Smooth muscle cell of the brain vasculature (primary cell): ENCODE measurements at regions not wholly inside any gene's neighbourhood (a gene's known extent, or its start where the extent isn't known, plus 50 kb on each side); places are given as distances from the start of the nearest gene placed in this dataset.

Source experiments
- DNase-seq: peaks from one replicate; pipeline ENCODE4 v3.0.0-alpha.2; 2012; ENCODE audit warnings: low read depth, low spot score

DNA sequence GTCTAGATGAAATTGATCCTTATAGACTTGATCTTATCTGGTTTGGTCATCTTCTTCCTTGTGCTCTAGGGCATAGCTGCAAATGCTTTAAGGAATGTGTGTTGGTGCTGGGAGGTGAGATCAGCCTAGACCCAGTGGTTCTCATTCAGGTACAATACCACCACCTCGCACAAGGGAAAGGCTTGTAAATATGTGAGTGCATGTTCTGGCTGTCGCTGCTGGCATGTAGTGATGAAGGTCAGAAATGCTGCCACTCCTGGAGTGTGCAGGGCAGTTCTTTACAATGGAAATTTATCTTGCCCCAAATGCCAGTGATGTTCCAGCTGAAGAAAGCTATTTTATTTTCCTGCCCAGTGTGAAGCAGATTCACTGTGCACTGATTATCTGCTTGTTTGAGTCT is 900.9 kb downstream of the QKI start:
- no peak for DNase-seq

DNA sequence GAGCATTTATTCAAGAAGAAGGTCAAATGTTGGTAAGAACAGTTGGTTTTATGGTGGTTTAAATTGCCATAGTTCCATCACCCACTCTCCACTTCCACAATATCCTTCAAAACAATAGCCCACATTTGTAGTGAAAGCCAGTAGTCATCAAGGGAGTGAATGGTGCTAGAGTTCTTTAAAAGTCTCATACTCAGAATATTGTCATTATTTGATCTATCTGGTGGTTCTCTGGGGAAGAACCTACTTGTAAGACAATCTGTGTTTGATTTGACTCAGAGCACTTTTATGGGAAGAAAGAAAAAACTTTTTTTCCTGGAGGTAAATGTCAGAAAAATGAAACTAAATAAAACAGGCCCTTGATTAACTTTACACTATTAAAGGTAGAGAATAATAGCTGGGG is 893.8 kb downstream of the QKI start:
- DNase-seq = no peak

- DNase-seq = no peak
These were observed 888.8 kb downstream of the QKI start for GRCh38 chr6:164303102-164303964.

- no peak for DNase-seq
These were observed 881.9 kb downstream of the QKI start for GRCh38 chr6:164296411-164296810.

- DNase-seq = no peak
These were observed 879.7 kb downstream of the QKI start for GRCh38 chr6:164294047-164294784.

DNA sequence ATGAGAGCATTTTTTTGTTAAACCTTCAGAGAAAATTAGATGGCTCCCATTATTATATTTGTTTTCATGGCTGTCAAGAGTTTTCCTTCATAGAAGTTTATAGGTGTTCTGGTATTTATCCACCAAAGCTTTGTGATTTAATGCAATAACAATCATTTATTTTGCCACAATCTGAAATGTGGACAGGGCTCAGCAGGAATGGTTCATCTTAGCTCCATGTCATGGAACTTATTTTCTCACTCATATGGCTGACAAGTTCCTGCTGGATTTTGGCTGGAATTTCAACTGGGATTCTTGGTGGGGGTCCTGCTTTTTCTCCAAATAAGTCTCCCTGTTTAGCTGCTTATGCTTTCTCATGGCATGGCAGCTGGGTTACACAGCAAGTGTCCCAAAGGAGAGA is 876.7 kb downstream of the QKI start:
- DNase-seq = no peak

DNA sequence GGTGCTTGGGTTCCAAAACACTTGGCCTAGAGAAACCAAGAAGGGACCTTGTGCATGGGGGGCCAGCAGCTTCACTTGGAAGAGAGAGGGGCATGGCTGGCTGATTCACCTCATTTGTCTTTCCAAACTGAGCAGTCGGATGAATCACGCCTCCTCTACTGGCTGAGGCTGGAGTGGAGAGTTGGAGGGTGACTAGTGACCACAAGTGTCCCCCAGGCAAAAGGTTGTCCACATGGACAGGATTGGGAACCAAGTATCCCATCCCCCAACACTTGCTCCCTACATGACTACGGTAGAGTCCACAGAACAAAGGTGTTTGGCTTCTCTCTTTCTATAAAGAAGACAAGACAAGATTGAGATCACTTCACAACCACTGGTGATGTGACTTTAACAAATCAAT is 875.6 kb downstream of the QKI start:
- DNase-seq = no peak

- DNase-seq = no peak
These were observed 871.5 kb downstream of the QKI start for GRCh38 chr6:164286011-164286410.

- DNase-seq = no peak
These were observed 869.1 kb downstream of the QKI start for GRCh38 chr6:164283574-164283973.

- no peak for DNase-seq
These were observed 861.7 kb downstream of the QKI start for GRCh38 chr6:164276211-164276610.

GRCh38 chr6:164275773-164276172 is 861.3 kb downstream of the QKI start:
- DNase-seq = no peak

GRCh38 chr6:164274493-164274892 is 860.0 kb downstream of the QKI start:
- no peak for DNase-seq

GRCh38 chr6:164273491-164273890 is 859.0 kb downstream of the QKI start:
- DNase-seq = no peak

DNA sequence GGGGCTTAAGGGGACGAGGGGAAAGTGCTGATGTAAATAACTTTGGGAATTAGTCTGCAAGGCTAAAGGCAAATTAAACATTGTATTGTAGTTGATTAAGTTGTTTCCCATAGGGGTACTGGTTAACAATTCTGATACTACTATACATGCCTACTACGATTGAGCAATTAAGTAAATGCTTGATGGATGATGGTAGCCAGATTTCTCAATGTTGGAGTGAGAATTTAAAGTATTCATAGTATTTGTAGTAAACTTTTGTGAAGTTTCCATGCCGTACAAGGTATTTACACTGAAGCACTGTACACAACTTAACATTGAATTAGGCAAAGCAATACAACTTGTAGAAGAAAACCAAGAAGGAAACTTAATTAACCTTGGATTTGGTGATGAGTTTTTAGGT is 852.3 kb downstream of the QKI start:
- DNase-seq = no peak

- DNase-seq = no peak
These were observed 847.8 kb downstream of the QKI start for GRCh38 chr6:164262348-164262747.

- DNase-seq = no peak
These were observed 843.9 kb downstream of the QKI start for GRCh38 chr6:164258421-164258820.

DNA sequence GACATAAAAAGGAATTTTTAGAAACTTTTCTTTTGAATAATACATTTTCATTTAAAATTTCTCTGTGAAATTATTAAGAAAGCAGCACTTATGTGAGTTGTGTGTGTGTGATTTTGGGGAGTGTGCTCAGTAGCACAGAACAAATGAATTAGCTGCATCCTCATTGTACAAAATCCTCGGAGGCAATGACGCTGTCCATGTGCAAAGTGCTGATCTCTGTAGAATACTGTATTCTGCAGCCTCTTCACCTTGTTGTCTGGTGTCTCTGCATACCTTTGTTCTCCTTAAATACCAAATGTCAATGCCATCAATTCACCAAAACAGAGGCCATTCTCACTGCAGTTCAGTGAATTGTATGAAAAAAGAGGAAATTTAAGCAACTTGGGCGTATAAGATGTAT is 838.4 kb downstream of the QKI start:
- DNase-seq = no peak

DNA sequence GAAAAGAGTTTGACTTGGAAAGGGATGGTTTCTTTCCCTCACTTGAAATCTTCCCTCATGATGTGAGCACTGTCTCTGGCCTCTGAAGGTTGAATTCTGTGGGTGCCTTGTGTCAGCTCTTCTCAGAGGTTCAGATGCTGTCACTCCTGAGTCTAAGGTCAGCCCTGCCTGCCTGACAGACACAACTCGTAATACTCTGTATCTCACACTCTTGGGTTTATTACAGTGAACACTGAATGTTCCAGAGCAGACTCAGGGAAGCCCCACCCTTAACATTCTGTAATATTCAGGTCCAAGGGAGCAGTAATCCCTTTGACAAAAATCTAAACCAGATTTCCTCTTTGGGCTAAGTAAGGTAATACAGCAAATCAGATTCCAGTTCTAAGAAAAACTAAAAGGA is 837.8 kb downstream of the QKI start:
- DNase-seq = no peak

GRCh38 chr6:164247106-164247505 is 832.6 kb downstream of the QKI start:
- no peak for DNase-seq

DNA sequence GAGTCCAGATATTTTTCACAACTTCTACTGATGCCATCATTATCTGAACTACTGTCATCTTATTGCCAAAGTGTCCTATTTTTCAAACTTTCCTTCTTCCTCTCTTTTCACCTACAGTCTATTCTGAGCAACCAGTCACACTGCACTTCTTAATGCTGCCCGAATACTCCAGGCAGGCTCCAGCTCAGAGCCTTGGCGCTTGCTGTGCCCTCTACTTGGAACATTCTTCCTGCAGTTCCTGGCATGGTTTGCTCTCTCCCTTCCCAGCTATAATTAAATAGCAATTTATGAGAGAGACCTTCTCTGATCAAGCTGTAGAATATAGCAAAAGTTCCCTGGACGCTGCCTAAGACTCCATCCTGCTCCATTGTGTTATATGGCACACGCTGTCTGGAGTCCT is 831.6 kb downstream of the QKI start:
- DNase-seq = no peak

DNA sequence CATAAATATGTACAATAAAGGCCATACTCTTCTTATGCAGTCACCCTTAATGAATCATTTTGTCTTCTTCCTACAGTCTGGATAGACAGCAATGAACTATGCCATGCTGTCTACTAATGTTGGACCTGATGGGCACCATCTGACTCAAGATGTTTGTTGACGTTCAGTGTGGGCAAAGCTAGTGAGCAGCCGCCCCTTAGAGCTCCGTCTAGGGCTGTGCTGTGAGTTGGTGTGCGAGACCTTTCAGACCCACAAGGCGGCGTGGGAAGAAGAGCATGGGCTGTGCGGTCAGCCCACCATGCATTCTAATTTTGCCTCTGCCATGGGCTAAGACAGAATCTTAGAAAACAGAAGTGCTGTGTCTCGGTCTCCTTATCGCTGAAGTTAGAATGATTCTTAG is 829.4 kb downstream of the QKI start:
- no peak for DNase-seq

DNA sequence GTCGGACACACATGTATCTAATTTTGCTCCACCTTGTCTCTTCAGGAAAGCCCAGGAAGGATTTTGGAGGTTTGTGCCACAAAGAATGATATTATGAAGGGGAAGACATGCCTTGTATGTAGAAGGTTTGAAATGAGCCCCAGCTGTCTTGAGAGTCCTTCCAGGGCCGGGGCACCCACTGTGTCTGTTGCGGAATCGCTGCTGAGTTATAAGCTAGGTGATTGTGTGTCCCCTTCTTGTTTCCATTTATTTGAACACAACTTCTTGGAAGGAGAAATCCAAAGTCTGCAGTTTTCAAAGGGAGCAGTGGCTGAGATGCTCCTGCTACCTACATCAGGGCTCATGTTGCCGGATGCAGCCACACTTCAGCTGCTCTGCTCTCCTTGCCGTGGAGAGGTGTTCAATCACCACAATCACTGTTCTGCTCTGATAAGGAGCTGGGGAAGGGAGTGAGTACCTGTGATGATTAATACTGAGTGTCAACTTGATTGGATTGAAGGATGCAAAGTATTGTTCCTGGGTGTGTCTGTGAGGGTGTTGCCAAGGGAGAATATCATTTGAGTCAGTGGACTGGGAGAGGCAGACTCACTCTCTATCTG is 828.6 kb downstream of the QKI start:
- no peak for DNase-seq

DNA sequence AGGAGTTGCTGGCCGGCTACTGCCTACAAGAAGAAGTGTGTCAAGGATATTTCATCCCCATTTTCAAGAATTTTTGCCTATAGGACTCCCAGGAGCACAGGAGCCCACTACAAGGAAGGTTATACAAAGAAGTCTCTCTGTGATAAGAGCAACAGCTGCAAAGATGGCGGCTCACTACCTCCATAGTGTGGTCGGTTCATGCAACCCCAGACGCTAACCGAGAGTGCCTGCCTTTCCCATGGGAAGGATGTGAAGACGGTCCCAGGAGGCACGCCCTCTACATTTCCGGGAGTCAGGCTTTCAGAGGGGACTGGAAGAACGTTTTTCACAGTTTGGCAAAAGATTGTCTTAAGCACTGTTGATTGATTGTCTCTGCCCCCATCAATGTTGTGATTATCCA is 816.3 kb downstream of the QKI start:
- no peak for DNase-seq
